ENCODE measurements at regions not wholly inside any gene's neighbourhood (a gene's known extent, or its start where the extent isn't known, plus 50 kb on each side); places are given as distances from the start of the nearest gene placed in this dataset.

DNA sequence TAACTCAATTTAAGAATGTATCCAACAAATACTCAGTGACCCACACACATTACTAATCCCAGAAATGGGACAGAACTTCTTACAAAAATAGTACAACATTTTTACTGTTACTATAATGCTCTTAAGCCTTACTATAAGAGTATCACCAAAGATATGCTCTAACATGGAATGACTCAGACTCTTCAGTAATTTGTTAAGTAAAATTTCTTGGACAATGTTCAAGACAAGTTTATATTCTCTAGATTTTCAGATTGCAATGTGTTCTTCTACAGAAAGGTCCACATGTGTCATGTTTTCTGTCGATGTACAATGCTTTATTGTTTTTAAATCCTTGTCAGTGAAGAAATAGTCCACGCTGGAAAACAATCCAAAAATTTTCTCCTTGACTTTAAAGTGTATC is 66.3 kb upstream of the RFXAP start:
- H2AK5ac ChIP-seq (ENCODE audit: low read depth, low read length) = no peak overlapping the region
- no peaks in the 10 kb centered on the region for H3K23me2 ChIP-seq (ENCODE audit: low read depth, low read length)
- H3K18ac ChIP-seq (ENCODE audit: extremely low read depth, low read length) = no peak overlapping the region
- no peak for FAIRE-seq
- H4K8ac ChIP-seq (ENCODE audit: extremely low read depth, insufficient read depth, low read length) = no peak overlapping the region
- no peaks in the 10 kb centered on the region for H3K79me1 ChIP-seq (ENCODE audit: low read depth, low read length)
- H3K9me3 ChIP-seq (ENCODE audit: insufficient read depth in 2 of 2, low read depth in 1 of 2, low read length in 1 of 2) = 0 out of 4 replicates have a peak, but pooled peaks cover 0 to 2% of the 10 kb centered on the region in 2 experiments
- no peak overlapping the region for H3K14ac ChIP-seq (ENCODE audit: insufficient read length)
- H3K23ac ChIP-seq (ENCODE audit: insufficient read length) = no peak overlapping the region
- H3K4ac ChIP-seq (replicated peaks; ENCODE audit: insufficient read length, low read depth, low read length) = no peak overlapping the region
- H3K27ac ChIP-seq (ENCODE audit: low read depth, low read length) = no peak overlapping the region
- H3K4me1 ChIP-seq (replicated peaks in 1 of 4; ENCODE audit: control insufficient read depth in 3 of 4, insufficient read depth in 4 of 4, low read length in 3 of 4) = no peaks in the 10 kb centered on the region
- H3K9ac ChIP-seq (replicated peaks in 1 of 4; ENCODE audit: extremely low read depth in 1 of 4, low read depth in 3 of 4, low read length in 3 of 4) = no peak overlapping the region
- H2BK20ac ChIP-seq (ENCODE audit: low read length) = no peak overlapping the region
- H2BK120ac ChIP-seq (replicated peaks; ENCODE audit: low read depth, low read length) = no peak overlapping the region
- 75% methylated on average over 2 of the region's 2 CpGs; no CpG with 5 or more reads in 1 of the 2 experiments for WGBS, 2 experiments (ENCODE audit: extremely low coverage in 1 of 2, insufficient coverage in 1 of 2, insufficient read length in 1 of 2, insufficient replicate concordance in 2 of 2, low coverage in 1 of 2, low lambda C conversion rate in 2 of 2, missing lambda C conversion rate in 1 of 2)
- H3K4me2 ChIP-seq (ENCODE audit: insufficient read depth in 1 of 2, low read depth in 2 of 2, low read length in 2 of 2) = no peak overlapping the region
- no peaks in the 10 kb centered on the region for H4K20me1 ChIP-seq (replicated peaks in 1 of 2; ENCODE audit: control insufficient read depth in 1 of 2, insufficient read depth in 2 of 2, low read length in 2 of 2)
- no peak overlapping the region for H2BK5ac ChIP-seq (ENCODE audit: low read depth, low read length)
- H4K91ac ChIP-seq (replicated peaks; ENCODE audit: insufficient read length, low read length) = no peak overlapping the region
- H2AFZ ChIP-seq (ENCODE audit: low read length) = no peak overlapping the region
- no peak for DNase-seq (ENCODE audit: low read depth in 1 of 2, low spot score in 2 of 2)
- H4K5ac ChIP-seq (ENCODE audit: insufficient read length, low read depth, low read length) = no peak overlapping the region
- no peak overlapping the region for H2BK12ac ChIP-seq (ENCODE audit: low read depth, low read length)
- no peak overlapping the region for H3K56ac ChIP-seq (replicated peaks; ENCODE audit: insufficient read length, low read depth, low read length)
- no peaks in the 10 kb centered on the region for H3K27me3 ChIP-seq (replicated peaks in 1 of 4; ENCODE audit: control insufficient read depth in 3 of 4, extremely low read depth in 1 of 4, insufficient read depth in 3 of 4, low read length in 3 of 4)
- no peak overlapping the region for H2BK15ac ChIP-seq (ENCODE audit: low read length)
- H3K79me2 ChIP-seq (ENCODE audit: control insufficient read depth in 1 of 2, insufficient read depth in 2 of 2, low read length in 2 of 2) = no peaks in the 10 kb centered on the region
- CTCF ChIA-PET (ENCODE audit: partially characterized antibody) = no interaction called here
- POLR2A ChIA-PET (ENCODE audit: partially characterized antibody) = interaction anchor here (0.6 to 1.7 kb wide), 2 partner anchors 8 to 484 kb away, joined by 3 to 4 read pairs; no protein-coding TSS in a partner anchor
- H3K36me3 ChIP-seq (ENCODE audit: control insufficient read depth in 2 of 4, insufficient read depth in 4 of 4, low read length in 3 of 4) = no peaks in the 10 kb centered on the region
- no peak overlapping the region for H3K4me3 ChIP-seq (ENCODE audit: extremely low read depth in 1 of 4, insufficient read depth in 2 of 4, low read depth in 3 of 4, low read length in 4 of 4)
- TF ChIP-seq, protein P1, sequence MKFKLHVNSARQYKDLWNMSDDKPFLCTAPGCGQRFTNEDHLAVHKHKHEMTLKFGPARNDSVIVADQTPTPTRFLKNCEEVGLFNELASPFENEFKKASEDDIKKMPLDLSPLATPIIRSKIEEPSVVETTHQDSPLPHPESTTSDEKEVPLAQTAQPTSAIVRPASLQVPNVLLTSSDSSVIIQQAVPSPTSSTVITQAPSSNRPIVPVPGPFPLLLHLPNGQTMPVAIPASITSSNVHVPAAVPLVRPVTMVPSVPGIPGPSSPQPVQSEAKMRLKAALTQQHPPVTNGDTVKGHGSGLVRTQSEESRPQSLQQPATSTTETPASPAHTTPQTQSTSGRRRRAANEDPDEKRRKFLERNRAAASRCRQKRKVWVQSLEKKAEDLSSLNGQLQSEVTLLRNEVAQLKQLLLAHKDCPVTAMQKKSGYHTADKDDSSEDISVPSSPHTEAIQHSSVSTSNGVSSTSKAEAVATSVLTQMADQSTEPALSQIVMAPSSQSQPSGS (IDR thresholded peaks at IDR 0.05; ENCODE audit: low read length) = no peak
- TF ChIP-seq, protein P2, sequence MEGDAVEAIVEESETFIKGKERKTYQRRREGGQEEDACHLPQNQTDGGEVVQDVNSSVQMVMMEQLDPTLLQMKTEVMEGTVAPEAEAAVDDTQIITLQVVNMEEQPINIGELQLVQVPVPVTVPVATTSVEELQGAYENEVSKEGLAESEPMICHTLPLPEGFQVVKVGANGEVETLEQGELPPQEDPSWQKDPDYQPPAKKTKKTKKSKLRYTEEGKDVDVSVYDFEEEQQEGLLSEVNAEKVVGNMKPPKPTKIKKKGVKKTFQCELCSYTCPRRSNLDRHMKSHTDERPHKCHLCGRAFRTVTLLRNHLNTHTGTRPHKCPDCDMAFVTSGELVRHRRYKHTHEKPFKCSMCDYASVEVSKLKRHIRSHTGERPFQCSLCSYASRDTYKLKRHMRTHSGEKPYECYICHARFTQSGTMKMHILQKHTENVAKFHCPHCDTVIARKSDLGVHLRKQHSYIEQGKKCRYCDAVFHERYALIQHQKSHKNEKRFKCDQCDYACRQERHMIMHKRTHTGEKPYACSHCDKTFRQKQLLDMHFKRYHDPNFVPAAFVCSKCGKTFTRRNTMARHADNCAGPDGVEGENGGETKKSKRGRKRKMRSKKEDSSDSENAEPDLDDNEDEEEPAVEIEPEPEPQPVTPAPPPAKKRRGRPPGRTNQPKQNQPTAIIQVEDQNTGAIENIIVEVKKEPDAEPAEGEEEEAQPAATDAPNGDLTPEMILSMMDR (IDR thresholded peaks at IDR 0.05; ENCODE audit: control extremely low read depth in 1 of 3, insufficient read depth in 1 of 3, low read depth in 1 of 3, low read length in 3 of 3) = no peak
- TF ChIP-seq EP300 (IDR thresholded peaks at IDR 0.05; ENCODE audit: borderline replicate concordance in 1 of 2, low read depth in 2 of 2, low read length in 2 of 2) = no peak
- no peak for TF ChIP-seq EGR1 (IDR thresholded peaks at IDR 0.05; ENCODE audit: borderline replicate concordance, low read depth, low read length)
- TF ChIP-seq FOSL1 (IDR thresholded peaks at IDR 0.05; ENCODE audit: insufficient read depth, low read depth, low read length) = no peak
- no peak for TF ChIP-seq SRF (IDR thresholded peaks at IDR 0.05; ENCODE audit: low read depth, low read length)
- TF ChIP-seq, protein P3, sequence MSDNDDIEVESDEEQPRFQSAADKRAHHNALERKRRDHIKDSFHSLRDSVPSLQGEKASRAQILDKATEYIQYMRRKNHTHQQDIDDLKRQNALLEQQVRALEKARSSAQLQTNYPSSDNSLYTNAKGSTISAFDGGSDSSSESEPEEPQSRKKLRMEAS (IDR thresholded peaks at IDR 0.05) = no peak
- no peak for TF ChIP-seq JUND (IDR thresholded peaks at IDR 0.05; ENCODE audit: low read length)
- no peak for TF ChIP-seq TEAD4 (IDR thresholded peaks at IDR 0.05; ENCODE audit: low read depth, low read length)
- TF ChIP-seq CTBP2 (IDR thresholded peaks at IDR 0.05; ENCODE audit: borderline replicate concordance, insufficient read depth, insufficient read length, low read length) = no peak

Data from H1 (cell line).